Progenitor cell of endocrine pancreas (in vitro differentiated cells): ENCODE measurements at regions not wholly inside any gene's neighbourhood (a gene's known extent, or its start where the extent isn't known, plus 50 kb on each side); places are given as distances from the start of the nearest gene placed in this dataset.

Source experiments
- DNase-seq: peaks from one replicate; pipeline ENCODE4 v3.0.0; 2021; ENCODE audit warnings: low spot score; ENCODE audit not compliant: unreplicated experiment
- H3K27ac Mint-ChIP-seq: 2 replicates; pipeline ENCODE4 v1.8.0; 2021; ENCODE audit warnings: mild to moderate bottlenecking, moderate library complexity, mixed read lengths
- H3K27me3 Mint-ChIP-seq: 2 replicates; pipeline ENCODE4 v1.8.0; 2021; ENCODE audit warnings: mixed read lengths
- H3K36me3 Mint-ChIP-seq: 2 replicates; pipeline ENCODE4 v1.8.0; 2022; ENCODE audit warnings: mixed read lengths; ENCODE audit not compliant: insufficient read depth
- H3K4me1 Mint-ChIP-seq: 2 replicates; pipeline ENCODE4 v1.8.0; 2021; ENCODE audit warnings: low read depth, mixed read lengths
- H3K4me3 Mint-ChIP-seq: 2 replicates; pipeline ENCODE4 v1.8.0; 2021; ENCODE audit warnings: low read depth, mild to moderate bottlenecking, moderate library complexity, mixed read lengths
- H3K9me3 Mint-ChIP-seq: 2 replicates; pipeline ENCODE4 v1.8.0; 2021; ENCODE audit warnings: low read depth, mixed read lengths
- TF ChIP-seq, protein P1 (sequence below): fragments of 200-600 bp; sonication (generic); IDR thresholded peaks from one replicate; pipeline ENCODE4 v1.5.0; 2021; ENCODE audit warnings: antibody characterized with exemption, mild to moderate bottlenecking; ENCODE audit not compliant: unreplicated experiment

DNA sequence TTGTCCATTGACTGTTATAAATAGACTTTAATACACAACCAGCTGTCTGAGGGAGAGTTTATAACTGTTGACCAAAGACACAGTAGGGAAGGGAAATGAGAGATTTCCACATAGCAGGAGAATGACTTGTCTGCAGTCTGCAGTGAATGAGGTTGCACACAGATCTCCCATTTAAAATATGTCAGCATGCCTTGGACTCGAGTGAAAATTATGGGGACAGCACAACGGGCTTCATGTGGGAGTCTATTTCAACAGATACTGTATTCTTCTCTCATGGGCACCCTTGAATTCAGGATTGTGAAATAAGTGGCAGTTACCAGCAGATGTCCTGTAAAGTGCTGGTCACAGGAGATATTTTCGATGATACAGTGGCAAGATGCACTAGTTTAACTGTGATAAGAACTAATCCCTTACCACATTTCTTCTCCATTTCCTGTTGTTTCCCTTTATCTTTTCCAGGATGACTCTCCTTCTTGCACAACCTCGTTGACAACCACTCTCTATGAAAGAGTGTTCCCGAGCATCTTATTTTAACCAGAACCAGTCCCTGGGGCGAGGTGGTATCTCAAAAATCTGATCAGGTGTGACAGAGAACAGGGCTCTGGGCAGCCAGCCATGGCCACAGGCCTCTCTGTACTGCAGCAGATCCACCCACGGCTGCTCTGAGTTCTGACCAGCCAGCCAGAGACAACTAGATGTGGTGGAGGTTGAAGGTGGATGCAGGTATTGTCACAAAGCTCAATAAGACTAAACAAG, 51.5 kb upstream of the MAP3K1 start:
- Mint-ChIP-seq H3K4me1 (peaks cover 6% of the 10 kb centered on the region), H3K4me3 (no peak overlapping the region), H3K36me3 (no peaks in the 10 kb centered on the region), H3K27me3 (peaks cover 14% of the 10 kb centered on the region), H3K9me3 (no peaks in the 10 kb centered on the region), H3K27ac (no peak overlapping the region)
- TF ChIP-seq, protein P1, sequence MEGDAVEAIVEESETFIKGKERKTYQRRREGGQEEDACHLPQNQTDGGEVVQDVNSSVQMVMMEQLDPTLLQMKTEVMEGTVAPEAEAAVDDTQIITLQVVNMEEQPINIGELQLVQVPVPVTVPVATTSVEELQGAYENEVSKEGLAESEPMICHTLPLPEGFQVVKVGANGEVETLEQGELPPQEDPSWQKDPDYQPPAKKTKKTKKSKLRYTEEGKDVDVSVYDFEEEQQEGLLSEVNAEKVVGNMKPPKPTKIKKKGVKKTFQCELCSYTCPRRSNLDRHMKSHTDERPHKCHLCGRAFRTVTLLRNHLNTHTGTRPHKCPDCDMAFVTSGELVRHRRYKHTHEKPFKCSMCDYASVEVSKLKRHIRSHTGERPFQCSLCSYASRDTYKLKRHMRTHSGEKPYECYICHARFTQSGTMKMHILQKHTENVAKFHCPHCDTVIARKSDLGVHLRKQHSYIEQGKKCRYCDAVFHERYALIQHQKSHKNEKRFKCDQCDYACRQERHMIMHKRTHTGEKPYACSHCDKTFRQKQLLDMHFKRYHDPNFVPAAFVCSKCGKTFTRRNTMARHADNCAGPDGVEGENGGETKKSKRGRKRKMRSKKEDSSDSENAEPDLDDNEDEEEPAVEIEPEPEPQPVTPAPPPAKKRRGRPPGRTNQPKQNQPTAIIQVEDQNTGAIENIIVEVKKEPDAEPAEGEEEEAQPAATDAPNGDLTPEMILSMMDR = no peak
- no peak for DNase-seq

DNA sequence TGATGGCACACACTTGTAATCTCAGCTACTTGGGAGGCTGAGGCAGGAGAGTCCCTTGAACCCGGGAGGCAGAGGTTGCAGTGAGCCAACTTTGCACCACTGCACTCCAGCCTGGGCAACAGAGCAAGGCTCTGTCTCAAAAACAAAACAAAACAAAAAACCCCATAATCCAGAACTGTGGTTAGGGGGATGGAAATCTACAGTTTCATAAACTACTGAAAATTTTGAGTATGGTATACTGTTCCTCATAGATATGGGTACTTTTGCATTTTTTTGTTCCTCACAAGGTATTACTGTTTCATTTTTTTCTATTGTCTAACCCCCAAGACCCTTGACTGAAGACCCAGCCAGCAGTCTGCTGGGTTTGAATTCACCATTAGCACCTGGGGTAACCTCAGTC, 52.2 kb upstream of the MAP3K1 start:
- TF ChIP-seq, protein P1 = no peak
- Mint-ChIP-seq H3K27ac (no peak overlapping the region), H3K36me3 (no peaks in the 10 kb centered on the region), H3K9me3 (no peaks in the 10 kb centered on the region), H3K4me3 (no peak overlapping the region), H3K4me1 (peaks cover 6% of the 10 kb centered on the region), H3K27me3 (peaks cover 14% of the 10 kb centered on the region)
- DNase-seq = no peak

DNA sequence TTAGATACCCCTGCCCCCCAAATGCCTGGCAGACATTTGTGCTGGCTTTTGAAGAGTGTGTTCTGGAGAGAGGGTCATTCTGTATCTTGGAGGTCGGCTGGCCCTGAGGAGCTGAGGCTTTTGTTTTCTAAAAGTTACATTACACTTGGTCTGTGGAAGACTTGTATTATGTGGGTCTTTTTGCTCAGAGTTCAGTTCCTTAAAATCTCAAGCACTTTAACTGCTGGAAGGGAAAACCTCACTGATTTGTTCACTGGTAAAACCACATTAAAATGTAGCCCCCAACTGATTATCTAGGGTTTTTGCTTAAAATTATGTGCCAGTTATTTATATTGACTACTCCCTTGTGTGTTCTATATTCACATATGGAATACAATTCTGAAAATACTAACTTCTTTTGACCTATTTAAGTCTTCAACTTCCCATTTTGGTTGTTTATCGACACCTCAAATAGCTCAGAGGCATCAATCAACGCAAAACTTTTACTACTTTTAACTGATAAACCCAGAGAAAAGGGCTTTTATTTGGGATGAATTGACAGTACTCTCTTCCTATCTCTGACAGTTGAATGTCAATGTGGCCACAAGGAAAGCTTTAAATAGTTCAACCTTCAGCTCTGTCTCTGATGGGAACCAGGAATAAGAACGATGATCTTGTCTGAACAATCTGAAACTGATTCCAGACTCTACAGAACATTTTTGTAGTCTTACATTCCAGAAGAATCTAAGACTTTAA, 54.0 kb upstream of the MAP3K1 start:
- H3K27me3 Mint-ChIP-seq = peaks cover 14% of the 10 kb centered on the region
- TF ChIP-seq, protein P1 = no peak
- H3K36me3 Mint-ChIP-seq = no peaks in the 10 kb centered on the region
- DNase-seq = no peak
- H3K4me3 Mint-ChIP-seq = no peak overlapping the region
- H3K9me3 Mint-ChIP-seq = no peaks in the 10 kb centered on the region
- peaks cover 6% of the 10 kb centered on the region for H3K4me1 Mint-ChIP-seq
- no peak overlapping the region for H3K27ac Mint-ChIP-seq

DNA sequence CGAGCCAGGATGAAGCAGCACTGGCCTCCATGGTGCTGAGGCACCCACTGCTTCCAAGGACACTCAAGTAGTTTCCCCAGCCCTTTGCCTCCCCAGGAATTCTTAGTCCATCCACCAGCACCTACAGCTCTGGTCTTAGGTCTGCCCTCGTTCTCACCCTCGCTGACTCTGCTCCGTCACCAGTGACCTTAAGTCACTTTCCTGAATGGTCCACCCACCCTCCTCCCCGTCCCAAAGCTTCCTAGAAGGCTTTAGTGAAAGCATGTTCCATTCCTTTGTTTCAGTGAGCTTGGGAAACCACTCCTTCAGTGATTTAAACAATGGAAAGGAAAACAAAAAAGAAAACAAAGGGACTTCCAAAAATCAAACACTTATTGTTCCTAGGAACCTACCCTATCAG, 54.6 kb upstream of the MAP3K1 start:
- H3K4me1 Mint-ChIP-seq = peaks cover 6% of the 10 kb centered on the region
- TF ChIP-seq, protein P1 = no peak
- no peak for DNase-seq
- peaks cover 12% of the 10 kb centered on the region for H3K27me3 Mint-ChIP-seq
- H3K36me3 Mint-ChIP-seq = no peaks in the 10 kb centered on the region
- no peak overlapping the region for H3K27ac Mint-ChIP-seq
- H3K4me3 Mint-ChIP-seq = no peak overlapping the region
- no peaks in the 10 kb centered on the region for H3K9me3 Mint-ChIP-seq

DNA sequence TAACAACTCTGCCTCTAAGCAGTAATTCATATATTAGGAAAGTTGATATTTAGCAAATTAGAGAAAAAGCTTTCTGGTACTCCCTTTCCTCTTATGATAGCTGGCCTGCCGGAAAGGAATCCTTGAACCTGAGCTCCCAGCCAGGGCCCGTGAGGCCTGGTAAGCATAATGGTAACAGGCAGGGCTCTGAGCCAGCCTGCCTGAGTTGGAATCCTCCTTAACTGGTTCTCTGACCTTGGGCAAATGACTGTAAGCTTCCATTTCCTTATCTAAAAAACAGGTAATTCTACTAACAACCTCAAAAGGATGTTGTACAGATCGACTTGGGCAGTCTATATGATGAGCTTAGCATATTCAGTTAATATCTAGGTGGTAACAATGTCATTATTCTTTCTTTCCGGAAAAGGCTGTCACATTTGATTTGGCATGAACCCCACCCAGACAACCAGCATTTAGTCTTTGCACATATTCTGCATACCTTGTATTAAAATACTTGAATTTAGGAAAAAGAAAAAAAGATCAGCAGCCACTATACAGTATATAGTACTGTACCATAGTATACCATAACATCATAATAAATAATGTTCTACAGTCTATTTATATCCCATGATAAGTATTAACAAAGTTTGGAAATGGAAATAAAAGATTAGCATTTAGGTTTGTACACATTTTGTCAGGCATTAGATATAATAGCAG, 55.7 kb upstream of the MAP3K1 start:
- Mint-ChIP-seq H3K27me3 (peaks cover 15% of the 10 kb centered on the region), H3K4me3 (no peak overlapping the region), H3K4me1 (peaks cover 6% of the 10 kb centered on the region), H3K9me3 (no peaks in the 10 kb centered on the region), H3K36me3 (no peaks in the 10 kb centered on the region), H3K27ac (no peak overlapping the region)
- TF ChIP-seq, protein P1 = no peak
- no peak for DNase-seq
